ENCODE measurements at regions not wholly inside any gene's neighbourhood (a gene's known extent, or its start where the extent isn't known, plus 50 kb on each side); places are given as distances from the start of the nearest gene placed in this dataset.
"Not testable (repeated sequence)": the region's sequence is repeated elsewhere in the genome, so short reads cannot be mapped to it uniquely, and the experiment has no call there.

GRCh38 chr11:46181387-46181786 is 60.1 kb upstream of the PHF21A start:
- Histone ChIP-seq H3K9me3 (ENCODE audit: severe bottlenecking) (no peaks in the 10 kb centered on the region), H3K4me3 (ENCODE audit: low read depth, low read length) (no peak overlapping the region), H3K27me3 (ENCODE audit: insufficient read depth, low read depth, severe bottlenecking) (no peaks in the 10 kb centered on the region), H3K36me3 (no peaks in the 10 kb centered on the region), H3K27ac (no peak overlapping the region)
- no peak for DNase-seq
- TF ChIP-seq, protein P1, sequence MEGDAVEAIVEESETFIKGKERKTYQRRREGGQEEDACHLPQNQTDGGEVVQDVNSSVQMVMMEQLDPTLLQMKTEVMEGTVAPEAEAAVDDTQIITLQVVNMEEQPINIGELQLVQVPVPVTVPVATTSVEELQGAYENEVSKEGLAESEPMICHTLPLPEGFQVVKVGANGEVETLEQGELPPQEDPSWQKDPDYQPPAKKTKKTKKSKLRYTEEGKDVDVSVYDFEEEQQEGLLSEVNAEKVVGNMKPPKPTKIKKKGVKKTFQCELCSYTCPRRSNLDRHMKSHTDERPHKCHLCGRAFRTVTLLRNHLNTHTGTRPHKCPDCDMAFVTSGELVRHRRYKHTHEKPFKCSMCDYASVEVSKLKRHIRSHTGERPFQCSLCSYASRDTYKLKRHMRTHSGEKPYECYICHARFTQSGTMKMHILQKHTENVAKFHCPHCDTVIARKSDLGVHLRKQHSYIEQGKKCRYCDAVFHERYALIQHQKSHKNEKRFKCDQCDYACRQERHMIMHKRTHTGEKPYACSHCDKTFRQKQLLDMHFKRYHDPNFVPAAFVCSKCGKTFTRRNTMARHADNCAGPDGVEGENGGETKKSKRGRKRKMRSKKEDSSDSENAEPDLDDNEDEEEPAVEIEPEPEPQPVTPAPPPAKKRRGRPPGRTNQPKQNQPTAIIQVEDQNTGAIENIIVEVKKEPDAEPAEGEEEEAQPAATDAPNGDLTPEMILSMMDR (IDR thresholded peaks at IDR 0.05; ENCODE audit: low read depth, low read length), result no peak

DNA sequence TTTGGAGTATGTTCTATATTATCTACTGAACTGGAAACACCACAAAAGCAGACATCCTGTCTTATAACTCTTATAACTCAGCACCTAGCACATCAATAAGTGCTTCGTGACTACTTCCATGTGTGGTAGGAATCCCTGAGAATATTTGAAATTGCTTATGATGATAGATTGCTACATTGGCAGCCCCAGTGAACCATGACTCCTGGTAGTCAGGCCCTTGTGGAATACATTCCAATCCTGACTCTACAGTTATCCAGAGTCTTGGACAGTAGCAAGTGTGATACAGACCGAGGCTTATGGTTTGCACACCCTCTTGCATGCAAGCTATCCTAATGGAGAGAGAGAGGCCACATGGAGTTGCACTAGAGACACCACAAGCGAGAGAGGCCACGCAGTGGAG is 59.5 kb upstream of the PHF21A start:
- Histone ChIP-seq H3K36me3 (no peaks in the 10 kb centered on the region), H3K27me3 (ENCODE audit: insufficient read depth, low read depth, severe bottlenecking) (no peaks in the 10 kb centered on the region), H3K9me3 (ENCODE audit: severe bottlenecking) (no peaks in the 10 kb centered on the region), H3K27ac (no peak overlapping the region), H3K4me3 (ENCODE audit: low read depth, low read length) (no peak overlapping the region)
- TF ChIP-seq, protein P1 (IDR thresholded peaks at IDR 0.05; ENCODE audit: low read depth, low read length), result no peak
- DNase-seq, result no peak

DNA sequence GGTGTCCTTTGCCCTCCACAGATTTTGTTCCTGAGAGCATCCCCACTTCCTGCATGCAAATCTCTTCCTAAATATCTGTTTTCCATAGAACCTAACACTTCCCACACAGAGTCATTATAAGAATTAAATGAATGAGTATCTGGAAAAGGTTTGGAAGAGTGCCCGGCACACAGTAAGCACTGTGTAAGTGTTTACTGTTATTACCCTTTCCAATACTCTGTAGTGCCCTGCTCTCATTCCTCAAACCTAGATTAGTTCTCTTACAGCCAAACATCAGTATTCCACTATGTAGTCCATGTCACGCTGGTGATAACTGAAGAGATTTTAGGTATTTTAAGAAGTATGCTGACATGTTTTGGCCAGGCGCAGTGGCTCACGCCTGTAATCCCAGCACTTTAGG is 57.3 kb upstream of the PHF21A start:
- no peak for DNase-seq
- Histone ChIP-seq H3K27me3 (ENCODE audit: insufficient read depth, low read depth, severe bottlenecking) (no peaks in the 10 kb centered on the region), H3K4me3 (ENCODE audit: low read depth, low read length) (no peak overlapping the region), H3K27ac (no peak overlapping the region), H3K9me3 (ENCODE audit: severe bottlenecking) (no peaks in the 10 kb centered on the region), H3K36me3 (no peaks in the 10 kb centered on the region)
- TF ChIP-seq, protein P1 (IDR thresholded peaks at IDR 0.05; ENCODE audit: low read depth, low read length), result no peak

GRCh38 chr11:46176421-46176820 is 55.2 kb upstream of the PHF21A start:
- no peak overlapping the region for H3K4me3 ChIP-seq (ENCODE audit: low read depth, low read length)
- H3K27ac ChIP-seq, result no peak overlapping the region
- TF ChIP-seq, protein P1 (IDR thresholded peaks at IDR 0.05; ENCODE audit: low read depth, low read length), result no peak
- H3K27me3 ChIP-seq (ENCODE audit: insufficient read depth, low read depth, severe bottlenecking), result no peaks in the 10 kb centered on the region
- DNase-seq, result no peak
- no peaks in the 10 kb centered on the region for H3K9me3 ChIP-seq (ENCODE audit: severe bottlenecking)
- H3K36me3 ChIP-seq, result no peaks in the 10 kb centered on the region

GRCh38 chr11:46175401-46176002 is 54.2 kb upstream of the PHF21A start:
- no peak overlapping the region for H3K4me3 ChIP-seq (ENCODE audit: low read depth, low read length)
- TF ChIP-seq, protein P1 (IDR thresholded peaks at IDR 0.05; ENCODE audit: low read depth, low read length), result no peak
- H3K27ac ChIP-seq, result no peak overlapping the region
- H3K27me3 ChIP-seq (ENCODE audit: insufficient read depth, low read depth, severe bottlenecking), result no peaks in the 10 kb centered on the region
- DNase-seq, result no peak
- H3K9me3 ChIP-seq (ENCODE audit: severe bottlenecking), result no peaks in the 10 kb centered on the region
- H3K36me3 ChIP-seq, result no peaks in the 10 kb centered on the region

DNA sequence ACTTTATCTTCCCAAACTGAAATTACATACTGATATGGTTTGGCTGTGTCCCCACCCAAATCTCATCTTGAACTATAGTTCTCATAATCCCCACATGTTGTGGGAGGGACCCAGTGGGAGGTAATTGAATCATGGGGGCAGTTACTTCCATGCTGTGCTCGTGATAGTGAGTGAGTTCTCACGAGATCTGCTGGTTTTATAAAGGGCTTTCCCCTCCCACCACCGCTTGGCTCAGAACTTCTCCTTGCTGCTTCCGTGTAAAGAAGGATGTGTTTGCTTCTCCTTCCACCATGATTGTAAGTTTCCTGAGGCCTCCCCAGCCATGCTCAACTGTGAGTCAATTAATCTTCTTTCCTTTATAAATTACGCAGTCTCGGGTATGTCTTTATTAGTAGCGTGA is 50.4 kb upstream of the PHF21A start:
- H3K27ac ChIP-seq; H3K9me3 ChIP-seq (ENCODE audit: severe bottlenecking); H3K27me3 ChIP-seq (ENCODE audit: insufficient read depth, low read depth, severe bottlenecking); H3K36me3 ChIP-seq; DNase-seq; H3K4me3 ChIP-seq (ENCODE audit: low read depth, low read length): not testable (repeated sequence)

All from WERI-Rb-1 (cell line).